22Rv1 (cell line): ENCODE measurements at regions not wholly inside any gene's neighbourhood (a gene's known extent, or its start where the extent isn't known, plus 50 kb on each side); places are given as distances from the start of the nearest gene placed in this dataset.

Experiments
- CTCF ChIP-seq: fragments of 450-650 bp; IDR thresholded peaks from 2 replicates; pipeline ENCODE4 v1.5.1; 2017; ENCODE audit warnings: mild to moderate bottlenecking
- ZFX ChIP-seq: fragments of 450-650 bp; IDR thresholded peaks from 2 replicates; pipeline ENCODE4 v1.6.1; 2017; ENCODE audit warnings: antibody characterized with exemption, borderline replicate concordance

GRCh38 chr3:194275721-194276120, 75.4 kb downstream of the CPN2 start:
- TF ChIP-seq CTCF, result no peak
- TF ChIP-seq ZFX, result no peak
